Breast epithelium (tissue), 4 donors: ENCODE measurements at regions not wholly inside any gene's neighbourhood (a gene's known extent, or its start where the extent isn't known, plus 50 kb on each side); places are given as distances from the start of the nearest gene placed in this dataset.

ENCODE experiments used
- DNase-seq, 2 donors: peaks; one replicate each; pipeline ENCODE4 v3.0.0-alpha.2; 2019; ENCODE audit warnings: low spot score in 2 of 2
- H3K27ac ChIP-seq, 2 donors: fragments of 200-600 bp; sonication (generic) in 1 of 2; one replicate each; pipeline ENCODE4 v1.5.1; 2016 to 2019; ENCODE audit warnings: mild to moderate bottlenecking in 1 of 2
- H3K27me3 ChIP-seq, 2 donors: fragments of 200-600 bp; sonication (generic) in 1 of 2; one replicate each; pipeline versions ENCODE4 v1.5.1 to v1.6.0; 2017 to 2019; ENCODE audit warnings: control low read depth in 1 of 2, mild to moderate bottlenecking in 1 of 2
- H3K36me3 ChIP-seq: fragments of 200-600 bp; one replicate; pipeline ENCODE4 v1.5.1; 2019
- H3K4me1 ChIP-seq, 2 donors: fragments of 200-600 bp; sonication (generic); one replicate each; pipeline ENCODE4 v1.5.1; 2016 to 2019; ENCODE audit warnings: control low read depth in 1 of 2
- H3K4me3 ChIP-seq, 3 donors: fragments of 200-600 bp; sonication (generic); 1 replicate in 2 of 3; 2 replicates in 1 of 3; pipeline ENCODE4 v1.5.1; 2016 to 2019; ENCODE audit warnings: mild to moderate bottlenecking in 3 of 3, moderate library complexity in 2 of 3
- H3K9me3 ChIP-seq, 2 donors: fragments of 200-600 bp; sonication (generic) in 1 of 2; one replicate each; pipeline ENCODE4 v1.5.1; 2016 to 2019; ENCODE audit warnings: control low read depth in 1 of 2
- CTCF ChIP-seq, 3 donors: fragments of 450-650 bp; IDR thresholded peaks; one replicate each; pipeline ENCODE4 v1.5.1; 2016 to 2017; ENCODE audit warnings: antibody characterized with exemption in 3 of 3, mild to moderate bottlenecking in 3 of 3, moderate library complexity in 3 of 3
- POLR2A ChIP-seq: fragments of 450-650 bp; IDR thresholded peaks from one replicate; pipeline ENCODE4 v1.6.1; 2016; ENCODE audit warnings: antibody characterized with exemption, mild to moderate bottlenecking, moderate library complexity
- POLR2AphosphoS5 ChIP-seq, 3 donors: sonication (generic); formaldehyde crosslinking; IDR thresholded peaks; one replicate each; pipeline ENCODE4 v1.6.1; 2017; ENCODE audit warnings: antibody characterized with exemption in 3 of 3
- intact Hi-C: fragments of 100-400 bp; cut with DNase I; formaldehyde crosslinking; loops from one replicate; pipeline ENCODE4 v1.15.1; 2023; ENCODE audit warnings: low total_unique reads

GRCh38 chrX:75582511-75582910, 59.7 kb upstream of the ZDHHC15 start:
- no peaks in the 10 kb centered on the region for H3K9me3 ChIP-seq
- H3K4me3 ChIP-seq = no peak overlapping the region
- H3K27me3 ChIP-seq = peaks cover 0 to 14% of the 10 kb centered on the region in 2 donors
- H3K36me3 ChIP-seq = no peaks in the 10 kb centered on the region
- H3K27ac ChIP-seq = no peak overlapping the region
- intact Hi-C loops = no loop called here
- no peaks in the 10 kb centered on the region for H3K4me1 ChIP-seq
- DNase-seq = no peak
- no peak for TF ChIP-seq POLR2A
- TF ChIP-seq CTCF (IDR thresholded peaks at IDR 0.05) = no peak
- TF ChIP-seq POLR2AphosphoS5 (IDR thresholded peaks at IDR 0.05) = no peak
